Spleen (tissue), 7 donors: ENCODE measurements at regions not wholly inside any gene's neighbourhood (a gene's known extent, or its start where the extent isn't known, plus 50 kb on each side); places are given as distances from the start of the nearest gene placed in this dataset.

Source experiments
- POLR2A ChIP-seq, 3 donors: fragments of 450-650 bp; IDR thresholded peaks; one replicate each; pipeline ENCODE4 v1.5.1; 2017; ENCODE audit warnings: antibody characterized with exemption in 3 of 3, mild to moderate bottlenecking in 1 of 3
- POLR2AphosphoS5 ChIP-seq, 3 donors: sonication (generic); formaldehyde crosslinking; IDR thresholded peaks; one replicate each; pipeline ENCODE4 v1.5.1; 2017; ENCODE audit warnings: antibody characterized with exemption in 3 of 3
- TF ChIP-seq, protein P1 (sequence below), 11 experiments: fragments of 200-600 bp in 7 of 11; fragments of 450-650 bp in 4 of 11; sonication (generic) in 4 of 11; IDR thresholded peaks in 8 of 11; conservative IDR thresholded peaks in 3 of 11; 1 replicate in 7 of 11; 2 replicates in 4 of 11; pipeline versions ENCODE4 v1.4.0 to v1.8.0; 2016 to 2021; ENCODE audit warnings: antibody characterized with exemption in 11 of 11, inconsistent platforms in 4 of 11, mild to moderate bottlenecking in 1 of 11
- donor health status: DM: no; HTN: no; CAD: no; lungs with moderate emphysema.
- donor health status: DM: no; HTN: no; CAD: no.
- donor health status: DM: no; HTN: no; CAD: no.

GRCh38 chr15:95620934-95621579, 709.4 kb upstream of the NR2F2 start:
- no peak for TF ChIP-seq POLR2AphosphoS5 (IDR thresholded peaks at IDR 0.05)
- TF ChIP-seq, protein P1, sequence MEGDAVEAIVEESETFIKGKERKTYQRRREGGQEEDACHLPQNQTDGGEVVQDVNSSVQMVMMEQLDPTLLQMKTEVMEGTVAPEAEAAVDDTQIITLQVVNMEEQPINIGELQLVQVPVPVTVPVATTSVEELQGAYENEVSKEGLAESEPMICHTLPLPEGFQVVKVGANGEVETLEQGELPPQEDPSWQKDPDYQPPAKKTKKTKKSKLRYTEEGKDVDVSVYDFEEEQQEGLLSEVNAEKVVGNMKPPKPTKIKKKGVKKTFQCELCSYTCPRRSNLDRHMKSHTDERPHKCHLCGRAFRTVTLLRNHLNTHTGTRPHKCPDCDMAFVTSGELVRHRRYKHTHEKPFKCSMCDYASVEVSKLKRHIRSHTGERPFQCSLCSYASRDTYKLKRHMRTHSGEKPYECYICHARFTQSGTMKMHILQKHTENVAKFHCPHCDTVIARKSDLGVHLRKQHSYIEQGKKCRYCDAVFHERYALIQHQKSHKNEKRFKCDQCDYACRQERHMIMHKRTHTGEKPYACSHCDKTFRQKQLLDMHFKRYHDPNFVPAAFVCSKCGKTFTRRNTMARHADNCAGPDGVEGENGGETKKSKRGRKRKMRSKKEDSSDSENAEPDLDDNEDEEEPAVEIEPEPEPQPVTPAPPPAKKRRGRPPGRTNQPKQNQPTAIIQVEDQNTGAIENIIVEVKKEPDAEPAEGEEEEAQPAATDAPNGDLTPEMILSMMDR (IDR thresholded peaks at IDR 0.05 in 8 of 11, conservative IDR thresholded peaks at IDR 0.05 in 3 of 11), result no peak
- no peak for TF ChIP-seq POLR2A (IDR thresholded peaks at IDR 0.05)
